Endothelial cell of umbilical vein (primary cell): ENCODE measurements at regions not wholly inside any gene's neighbourhood (a gene's known extent, or its start where the extent isn't known, plus 50 kb on each side); places are given as distances from the start of the nearest gene placed in this dataset.

ENCODE experiments used
- JUN ChIP-seq: IDR thresholded peaks from 2 replicates; pipeline ENCODE4 v1.6.1; 2011; ENCODE audit warnings: borderline replicate concordance, low read depth; ENCODE audit not compliant: insufficient read length, insufficient read depth
- TF ChIP-seq, protein P1 (sequence below), 2 donors: IDR thresholded peaks; 1 replicate in 1 of 2; 2 replicates in 1 of 2; pipeline ENCODE4 v1.5.1; 2011; ENCODE audit warnings: low read length in 2 of 2, mild to moderate bottlenecking in 2 of 2, moderate library complexity in 2 of 2, control low read depth in 1 of 2, inconsistent platforms in 1 of 2, low read depth in 1 of 2; ENCODE audit not compliant: insufficient read depth in 1 of 2; ENCODE audit errors: extremely low read depth in 1 of 2

DNA sequence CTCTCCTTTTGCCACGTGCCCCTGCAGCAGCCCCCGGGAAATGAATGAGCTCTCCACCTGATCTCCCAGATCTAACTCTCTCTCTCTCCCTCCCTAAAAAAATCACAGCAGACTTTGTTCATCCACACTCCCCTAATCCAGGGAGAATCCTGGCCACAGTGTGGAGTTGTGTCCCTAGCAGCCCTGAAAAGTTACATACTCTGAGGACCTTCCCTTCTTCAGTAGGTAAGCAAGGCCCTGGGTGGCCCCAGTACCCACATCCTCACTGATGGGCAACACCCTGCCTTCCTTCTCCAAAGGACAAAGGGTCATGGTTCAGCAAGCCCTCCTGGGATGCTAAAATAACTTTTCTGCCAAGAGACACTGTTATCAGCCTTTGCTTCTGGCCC lies 76.9 kb upstream of the GLI2 start:
- TF ChIP-seq, protein P1, sequence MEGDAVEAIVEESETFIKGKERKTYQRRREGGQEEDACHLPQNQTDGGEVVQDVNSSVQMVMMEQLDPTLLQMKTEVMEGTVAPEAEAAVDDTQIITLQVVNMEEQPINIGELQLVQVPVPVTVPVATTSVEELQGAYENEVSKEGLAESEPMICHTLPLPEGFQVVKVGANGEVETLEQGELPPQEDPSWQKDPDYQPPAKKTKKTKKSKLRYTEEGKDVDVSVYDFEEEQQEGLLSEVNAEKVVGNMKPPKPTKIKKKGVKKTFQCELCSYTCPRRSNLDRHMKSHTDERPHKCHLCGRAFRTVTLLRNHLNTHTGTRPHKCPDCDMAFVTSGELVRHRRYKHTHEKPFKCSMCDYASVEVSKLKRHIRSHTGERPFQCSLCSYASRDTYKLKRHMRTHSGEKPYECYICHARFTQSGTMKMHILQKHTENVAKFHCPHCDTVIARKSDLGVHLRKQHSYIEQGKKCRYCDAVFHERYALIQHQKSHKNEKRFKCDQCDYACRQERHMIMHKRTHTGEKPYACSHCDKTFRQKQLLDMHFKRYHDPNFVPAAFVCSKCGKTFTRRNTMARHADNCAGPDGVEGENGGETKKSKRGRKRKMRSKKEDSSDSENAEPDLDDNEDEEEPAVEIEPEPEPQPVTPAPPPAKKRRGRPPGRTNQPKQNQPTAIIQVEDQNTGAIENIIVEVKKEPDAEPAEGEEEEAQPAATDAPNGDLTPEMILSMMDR (IDR thresholded peaks at IDR 0.05; ENCODE audit: extremely low read depth in 1 of 2, insufficient read depth in 1 of 2, low read depth in 1 of 2, low read length in 2 of 2), result no peak
- no peak for TF ChIP-seq JUN
